Panc1 (cell line): ENCODE measurements at regions not wholly inside any gene's neighbourhood (a gene's known extent, or its start where the extent isn't known, plus 50 kb on each side); places are given as distances from the start of the nearest gene placed in this dataset.

Experiments
- ATAC-seq: fragments of 200-7000 bp; cut with Tn5 transposase; 2 replicates; pipeline ENCODE4 v1.9.1; 2020; ENCODE audit warnings: mild to moderate bottlenecking, moderate library complexity
- BruUV-seq: library from RNA; stranded (reverse); fragments of 400-500 nt; replicated peaks from 2 replicates; lab custom pipeline; 2021; lab: Mats Ljungman, UMichigan
- CTCF ChIA-PET: fragments of 300-600 bp; sonication (Branson Sonifier 250); formaldehyde crosslinking; loops from one replicate; lab custom pipeline; 2022; ENCODE audit warnings: antibody characterized with exemption; lab: Charles Lee
- POLR2A ChIA-PET: fragments of 300-600 bp; sonication (Branson Sonifier 250); formaldehyde crosslinking; loops from one replicate; lab custom pipeline; 2022; ENCODE audit warnings: antibody characterized with exemption; lab: Charles Lee
- DNase-seq: peaks from one replicate; pipeline ENCODE4 v3.0.0-alpha.2; 2010; ENCODE audit warnings: low read depth, low spot score
- H3K27ac ChIP-seq: 2 replicates; pipeline ENCODE4 v1.5.1; 2011; ENCODE audit warnings: mild to moderate bottlenecking, low read length, inconsistent platforms
- H3K27me3 ChIP-seq: fragments of 200-500 bp; sonication (Bioruptor generic); 2 replicates; pipeline ENCODE4 v1.6.0; 2014; ENCODE audit warnings: low read length, inconsistent platforms; ENCODE audit not compliant: control insufficient read depth, insufficient read depth
- H3K36me3 ChIP-seq: fragments of 200-500 bp; sonication (Bioruptor generic); 2 replicates; pipeline ENCODE4 v1.5.1; 2014; ENCODE audit warnings: inconsistent platforms, mild to moderate bottlenecking, low read length, moderate library complexity; ENCODE audit not compliant: control insufficient read depth, insufficient read depth
- H3K4me1 ChIP-seq: 2 replicates; pipeline ENCODE4 v1.5.1; 2011; ENCODE audit warnings: inconsistent platforms, mild to moderate bottlenecking, low read length, moderate library complexity; ENCODE audit not compliant: control insufficient read depth, insufficient read depth
- H3K4me3 ChIP-seq, 2 experiments: 2 replicates each; pipeline ENCODE4 v1.5.1; 2011 to 2012; ENCODE audit warnings: low read depth in 2 of 2, low read length in 2 of 2, mild to moderate bottlenecking in 2 of 2, inconsistent platforms in 1 of 2, moderate library complexity in 1 of 2
- H3K9me3 ChIP-seq: fragments of 200-500 bp; sonication (Bioruptor generic); 2 replicates; pipeline ENCODE4 v1.5.1; 2014; ENCODE audit warnings: low read depth, mild to moderate bottlenecking, inconsistent platforms, low read length, moderate library complexity; ENCODE audit not compliant: control insufficient read depth, insufficient read depth
- CTCF ChIP-seq: fragments of 450-650 bp; IDR thresholded peaks from 2 replicates; pipeline ENCODE4 v1.5.1; 2017; ENCODE audit warnings: mild to moderate bottlenecking
- POLR2AphosphoS5 ChIP-seq: IDR thresholded peaks from 2 replicates; pipeline ENCODE4 v1.6.1; 2012; ENCODE audit warnings: mild to moderate bottlenecking, low read depth, low read length, moderate library complexity
- REST ChIP-seq, 2 experiments: IDR thresholded peaks; 2 replicates each; pipeline ENCODE4 v1.6.1; 2011 to 2012; ENCODE audit warnings: low read depth in 2 of 2, control low read depth in 1 of 2, low read length in 1 of 2, mild to moderate bottlenecking in 1 of 2, moderate library complexity in 1 of 2; ENCODE audit not compliant: insufficient read depth in 1 of 2
- SIN3A ChIP-seq: IDR thresholded peaks from 2 replicates; pipeline ENCODE4 v1.6.1; 2012; ENCODE audit warnings: low read depth, mild to moderate bottlenecking, low read length, moderate library complexity, borderline replicate concordance; ENCODE audit not compliant: insufficient read depth
- TCF7L2 ChIP-seq: IDR thresholded peaks from 2 replicates; pipeline ENCODE4 v1.6.1; 2011; ENCODE audit warnings: mild to moderate bottlenecking, low read depth, low read length, inconsistent platforms
- in situ Hi-C: cut with HindIII; loops from 2 replicates; pipeline ENCODE4 v1.10.0; 2016; ENCODE audit warnings: low sequenced_read_pairs, low pct_unique_long_range_greater_than_20kb
- intact Hi-C: fragments of 100-400 bp; cut with micrococcal nuclease; formaldehyde crosslinking; loops from one replicate; pipeline ENCODE4 v1.10.0; 2022; ENCODE audit not compliant: unreplicated experiment

- H3K27ac ChIP-seq, result no peak overlapping the region
- TF ChIP-seq POLR2AphosphoS5, result no peak
- TF ChIP-seq SIN3A, result no peak
- TF ChIP-seq TCF7L2, result no peak
- TF ChIP-seq REST (IDR thresholded peaks at IDR 0.05; ENCODE audit: insufficient read depth in 1 of 2, low read depth in 2 of 2, low read length in 1 of 2), result no peak
- TF ChIP-seq CTCF, result no peak
- no peak overlapping the region for H3K4me3 ChIP-seq
- no peaks in the 10 kb centered on the region for H3K4me1 ChIP-seq
- peaks cover 24% of the 10 kb centered on the region; the same call in 1 of the 2 replicates for H3K9me3 ChIP-seq
- no peaks in the 10 kb centered on the region for H3K36me3 ChIP-seq
- DNase-seq (no peak), ATAC-seq (no peak)
- intact Hi-C loops (no loop called here), in situ Hi-C loops (no loop called here)
- H3K27me3 ChIP-seq, result no peaks in the 10 kb centered on the region
- CTCF ChIA-PET, result no interaction called here
- POLR2A ChIA-PET, result no interaction called here
- BruUV-seq, result no TSS peak
Measured at GRCh38 chr15:100820528-100820927, 59.1 kb upstream of the ALDH1A3 start.

GRCh38 chr15:100821327-100821726 is 58.3 kb upstream of the ALDH1A3 start:
- CTCF ChIA-PET, result no interaction called here
- ATAC-seq, result no peak
- peaks cover 16% of the 10 kb centered on the region; the same call in 1 of the 2 replicates for H3K9me3 ChIP-seq
- BruUV-seq, result no TSS peak
- POLR2A ChIA-PET, result interaction anchor here (1.3 kb wide), 1 partner anchor 10 kb away, joined by 3 read pairs; no protein-coding TSS in a partner anchor
- no peaks in the 10 kb centered on the region for H3K27me3 ChIP-seq
- in situ Hi-C loops (no loop called here), intact Hi-C loops (no loop called here)
- no peaks in the 10 kb centered on the region for H3K4me1 ChIP-seq
- no peaks in the 10 kb centered on the region for H3K36me3 ChIP-seq
- no peak overlapping the region for H3K4me3 ChIP-seq
- TF ChIP-seq TCF7L2 (no peak), CTCF (no peak), REST (IDR thresholded peaks at IDR 0.05; ENCODE audit: insufficient read depth in 1 of 2, low read depth in 2 of 2, low read length in 1 of 2) (no peak), POLR2AphosphoS5 (no peak), SIN3A (no peak)
- DNase-seq, result no peak
- no peak overlapping the region for H3K27ac ChIP-seq
